ENCODE measurements at regions not wholly inside any gene's neighbourhood (a gene's known extent, or its start where the extent isn't known, plus 50 kb on each side); places are given as distances from the start of the nearest gene placed in this dataset.

- peak; percentile 53 for DNase-seq
- Histone ChIP-seq H3K4me3 (no peak overlapping the region), H3K9me3 (no peaks in the 10 kb centered on the region), H3K4me1 (peaks cover 0 to 44% (median 33%) of the 10 kb centered on the region in 4 donors), H3K27ac (no peak overlapping the region), H3K27me3 (no peaks in the 10 kb centered on the region), H3K36me3 (no peaks in the 10 kb centered on the region)
- intact Hi-C loops (cut with DNase I) = no loop called here
- TF ChIP-seq EP300 (IDR thresholded peaks at IDR 0.05) (no peak), CTCF (IDR thresholded peaks at IDR 0.05) (no peak), POLR2AphosphoS5 (IDR thresholded peaks at IDR 0.05) (no peak), POLR2A (IDR thresholded peaks at IDR 0.05) (no peak)
- 73 to 95% methylated on average over 4 of the region's 4 CpGs for WGBS, 2 donors
Observed at GRCh38 chr15:31239409-31239808, 87.2 kb upstream of the KLF13 start.

DNA sequence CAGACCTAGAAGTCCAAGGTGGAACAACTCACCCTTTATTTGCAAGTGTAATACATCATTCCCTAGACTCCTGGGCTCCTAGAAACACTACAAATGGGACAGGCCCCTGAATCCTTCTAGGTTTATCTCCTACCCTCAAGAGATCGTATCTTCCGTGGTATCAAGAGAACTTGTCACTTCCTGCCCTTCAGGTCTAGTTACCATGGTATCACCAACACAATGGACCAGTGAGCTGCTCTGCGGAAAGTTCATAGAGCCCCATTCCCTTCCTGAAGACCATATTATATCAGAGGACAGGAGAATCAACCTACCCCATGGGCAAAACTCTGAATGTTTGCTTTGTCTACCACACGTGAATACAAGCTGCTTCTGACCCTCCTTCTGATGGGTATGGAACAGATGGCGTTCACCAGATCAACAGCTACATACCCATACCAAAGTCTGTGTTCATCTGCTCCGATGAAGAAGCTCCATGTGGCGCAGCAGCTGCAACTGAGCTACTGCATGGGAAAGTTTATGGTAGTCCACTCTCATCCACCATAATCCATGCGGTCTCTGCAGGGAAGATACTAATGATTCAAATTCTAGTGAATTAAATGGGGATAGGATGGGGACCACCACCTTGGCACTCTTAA, 84.6 kb upstream of the KLF13 start:
- no peak overlapping the region for H3K4me3 ChIP-seq
- H3K27me3 ChIP-seq = no peaks in the 10 kb centered on the region
- no peaks in the 10 kb centered on the region for H3K9me3 ChIP-seq
- WGBS, 2 donors = 91 to 93% methylated on average over 8 of the region's 8 CpGs
- H3K36me3 ChIP-seq = no peaks in the 10 kb centered on the region
- TF ChIP-seq EP300 (IDR thresholded peaks at IDR 0.05) = no peak
- no peak for TF ChIP-seq POLR2AphosphoS5 (IDR thresholded peaks at IDR 0.05)
- TF ChIP-seq POLR2A (IDR thresholded peaks at IDR 0.05) = no peak
- TF ChIP-seq CTCF (IDR thresholded peaks at IDR 0.05) = no peak
- no peak overlapping the region for H3K27ac ChIP-seq
- no peak for DNase-seq
- intact Hi-C loops (cut with DNase I) = no loop called here
- H3K4me1 ChIP-seq = peaks cover 0 to 26% (median 15%) of the 10 kb centered on the region in 4 donors

DNA sequence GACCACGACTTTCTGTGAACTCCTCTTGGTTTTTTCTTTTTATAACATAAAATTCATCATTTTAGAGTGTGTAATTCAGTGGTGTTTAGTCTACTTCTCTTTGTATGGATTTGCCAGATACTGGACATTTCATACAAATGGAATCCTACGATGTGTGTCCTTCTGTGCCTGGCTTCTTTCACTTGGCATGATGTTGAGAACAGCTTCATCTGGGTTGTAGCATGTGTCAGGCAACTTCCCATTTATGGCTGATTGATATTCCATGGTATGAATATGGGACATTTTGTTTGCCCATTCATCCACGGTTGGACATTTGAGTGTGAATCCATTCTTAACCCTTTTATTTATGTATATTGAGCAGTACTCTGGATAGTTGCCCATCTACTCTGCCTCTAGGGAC, 82.7 kb upstream of the KLF13 start:
- DNase-seq = no peak
- no peak overlapping the region for H3K4me3 ChIP-seq
- H3K27ac ChIP-seq = peak overlapping the region in 2 of 4 donors; percentile 59 to 61
- H3K4me1 ChIP-seq = peaks cover 0 to 9% (median 8%) of the 10 kb centered on the region in 4 donors
- TF ChIP-seq EP300 (IDR thresholded peaks at IDR 0.05) (no peak), POLR2AphosphoS5 (IDR thresholded peaks at IDR 0.05) (peak; percentile 56 to 87 (median 83))
- WGBS, 2 donors = 74 to 75% methylated on average over 3 of the region's 3 CpGs
- no peaks in the 10 kb centered on the region for H3K27me3 ChIP-seq
- intact Hi-C loops (cut with DNase I) = no loop called here
- no peaks in the 10 kb centered on the region for H3K9me3 ChIP-seq
- H3K36me3 ChIP-seq = no peaks in the 10 kb centered on the region

DNA sequence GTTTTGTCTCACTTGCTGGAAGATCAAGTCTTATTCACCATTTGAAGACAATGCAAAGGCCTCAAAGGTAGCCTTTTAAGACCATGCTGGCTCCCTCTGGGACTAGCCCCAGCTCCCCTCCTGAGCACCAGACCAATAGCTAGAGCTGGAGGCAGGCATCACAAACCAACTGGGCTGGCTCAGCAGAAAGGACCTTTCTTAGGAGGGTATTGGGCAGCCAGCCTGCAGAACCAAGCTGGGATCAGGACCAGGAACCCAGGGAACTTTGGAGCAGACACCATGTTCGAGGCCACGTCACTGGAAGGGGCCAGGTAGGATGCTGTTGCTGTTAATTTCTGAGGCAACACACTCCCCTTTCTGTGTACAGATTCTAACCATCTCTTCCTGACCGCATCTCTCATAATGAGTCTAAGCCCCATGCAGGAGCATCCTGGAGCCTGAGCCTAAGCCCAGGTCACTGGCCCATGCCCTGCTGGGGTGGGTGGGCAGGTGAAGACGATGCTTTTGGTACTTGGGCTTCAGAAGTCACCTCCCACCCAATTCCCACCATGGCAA, 81.4 kb upstream of the KLF13 start:
- Histone ChIP-seq H3K9me3 (no peaks in the 10 kb centered on the region), H3K4me3 (no peak overlapping the region), H3K27me3 (no peaks in the 10 kb centered on the region), H3K36me3 (no peaks in the 10 kb centered on the region), H3K4me1 (peaks cover 0 to 9% (median 7%) of the 10 kb centered on the region in 4 donors), H3K27ac (no peak overlapping the region)
- peak; percentile 29 for DNase-seq
- TF ChIP-seq EP300 (IDR thresholded peaks at IDR 0.05) = no peak
- TF ChIP-seq POLR2A (IDR thresholded peaks at IDR 0.05) = no peak
- no peak for TF ChIP-seq POLR2AphosphoS5 (IDR thresholded peaks at IDR 0.05)
- no peak for TF ChIP-seq CTCF (IDR thresholded peaks at IDR 0.05)
- 89 to 90% methylated on average over 4 of the region's 4 CpGs for WGBS, 2 donors
- intact Hi-C loops (cut with DNase I) = no loop called here

GRCh38 chr15:31245756-31246155, 80.9 kb upstream of the KLF13 start:
- DNase-seq = peak; percentile 51
- no peak for TF ChIP-seq POLR2AphosphoS5 (IDR thresholded peaks at IDR 0.05)
- no peak for TF ChIP-seq EP300 (IDR thresholded peaks at IDR 0.05)
- no peak for TF ChIP-seq CTCF (IDR thresholded peaks at IDR 0.05)
- no peak for TF ChIP-seq POLR2A (IDR thresholded peaks at IDR 0.05)

More at GRCh38 chr15:31245756-31246155, 80.9 kb upstream of the KLF13 start:
- WGBS, 2 donors = 92 to 93% methylated on average over 3 of the region's 3 CpGs
- Histone ChIP-seq H3K9me3 (no peaks in the 10 kb centered on the region), H3K27me3 (no peaks in the 10 kb centered on the region), H3K36me3 (no peaks in the 10 kb centered on the region), H3K4me1 (peaks cover 0 to 9% (median 7%) of the 10 kb centered on the region in 4 donors), H3K4me3 (no peak overlapping the region), H3K27ac (no peak overlapping the region)
- intact Hi-C loops (cut with DNase I) = no loop called here

All from sigmoid colon (tissue), 6 donors.